PC-9 (cell line): ENCODE measurements at regions not wholly inside any gene's neighbourhood (a gene's known extent, or its start where the extent isn't known, plus 50 kb on each side); places are given as distances from the start of the nearest gene placed in this dataset.

ENCODE experiments used
- BruUV-seq: library from RNA; stranded (reverse); fragments of 400-500 nt; replicated peaks from 2 replicates; lab custom pipeline; 2021; lab: Mats Ljungman, UMichigan
- CTCF ChIA-PET: fragments of 300-600 bp; sonication (Branson Sonifier 250); formaldehyde crosslinking; loops from one replicate; lab custom pipeline; 2022; ENCODE audit warnings: antibody characterized with exemption; lab: Charles Lee
- POLR2A ChIA-PET: fragments of 300-600 bp; sonication (Branson Sonifier 250); formaldehyde crosslinking; loops from one replicate; lab custom pipeline; 2022; ENCODE audit warnings: antibody characterized with exemption; ENCODE audit not compliant: unreplicated experiment; lab: Charles Lee
- DNase-seq, 2 experiments: peaks; one replicate each; pipeline versions ENCODE4 v3.0.0 to v3.0.0-alpha.2; 2015 to 2022; ENCODE audit warnings: mixed read lengths in 1 of 2
- H2AFZ ChIP-seq: fragments of 200-600 bp; sonication (generic); 2 replicates; pipeline ENCODE4 v1.8.1; 2017; ENCODE audit warnings: antibody characterized with exemption
- H3F3A ChIP-seq: fragments of 200-600 bp; sonication (generic); 2 replicates; pipeline ENCODE4 v1.8.1; 2017; ENCODE audit warnings: antibody characterized with exemption, mild to moderate bottlenecking, low read depth; ENCODE audit not compliant: insufficient read depth
- H3K27ac ChIP-seq: fragments of 200-600 bp; sonication (generic); 2 replicates; pipeline ENCODE4 v1.6.1; 2016; ENCODE audit warnings: mixed run types
- H3K27me3 ChIP-seq: fragments of 200-600 bp; sonication (generic); 2 replicates; pipeline ENCODE4 v1.6.1; 2016; ENCODE audit warnings: low read depth, mixed run types; ENCODE audit not compliant: insufficient read depth
- H3K36me3 ChIP-seq: fragments of 200-600 bp; sonication (generic); 2 replicates; pipeline ENCODE4 v1.6.1; 2016; ENCODE audit warnings: low read depth, mixed run types
- H3K4me1 ChIP-seq: fragments of 200-600 bp; sonication (generic); replicated peaks from 2 replicates; pipeline ENCODE4 v1.6.1; 2016; ENCODE audit warnings: mixed run types; ENCODE audit not compliant: insufficient read depth
- H3K4me2 ChIP-seq: fragments of 200-600 bp; sonication (generic); 2 replicates; pipeline ENCODE4 v1.6.1; 2017; ENCODE audit warnings: mixed run types
- H3K4me3 ChIP-seq: fragments of 200-600 bp; sonication (generic); 2 replicates; pipeline ENCODE4 v1.6.1; 2016; ENCODE audit warnings: mixed run types
- H3K79me2 ChIP-seq: fragments of 200-600 bp; sonication (generic); 2 replicates; pipeline ENCODE4 v1.6.1; 2017; ENCODE audit warnings: low read depth, mixed run types
- H3K9me2 ChIP-seq: fragments of 200-600 bp; sonication (generic); 2 replicates; pipeline ENCODE4 v1.8.1; 2017; ENCODE audit warnings: mild to moderate bottlenecking; ENCODE audit not compliant: insufficient read depth
- H3K9me3 ChIP-seq: fragments of 200-600 bp; sonication (generic); 2 replicates; pipeline ENCODE4 v1.8.1; 2016; ENCODE audit warnings: low read depth; ENCODE audit not compliant: insufficient read depth
- H4K20me1 ChIP-seq: fragments of 200-600 bp; sonication (generic); 2 replicates; pipeline ENCODE4 v1.8.1; 2017; ENCODE audit not compliant: insufficient read depth
- CTCF ChIP-seq: fragments of 200-600 bp; sonication (generic); conservative IDR thresholded peaks from 2 replicates; pipeline ENCODE4 v1.6.1; 2017; ENCODE audit warnings: mixed run types, antibody characterized with exemption, mild to moderate bottlenecking, moderate library complexity
- EZH2 ChIP-seq: fragments of 200-600 bp; sonication (generic); IDR thresholded peaks from 2 replicates; pipeline ENCODE4 v1.8.0; 2017; ENCODE audit warnings: antibody characterized with exemption, low read depth
- intact Hi-C: fragments of 100-400 bp; cut with micrococcal nuclease; formaldehyde crosslinking; loops from one replicate; pipeline ENCODE4 v1.10.0; 2022; ENCODE audit not compliant: unreplicated experiment

- no peaks in the 10 kb centered on the region for H3K9me3 ChIP-seq
- H3F3A ChIP-seq = no peaks in the 10 kb centered on the region
- intact Hi-C loops = no loop called here
- H3K36me3 ChIP-seq = no peaks in the 10 kb centered on the region
- H3K79me2 ChIP-seq = no peaks in the 10 kb centered on the region
- ChIA-PET CTCF (no interaction called here), POLR2A (no interaction called here)
- H3K9me2 ChIP-seq = no peaks in the 10 kb centered on the region
- TF ChIP-seq EZH2 = no peak
- TF ChIP-seq CTCF = no peak
- no TSS peak for BruUV-seq
- no peak overlapping the region for H2AFZ ChIP-seq
- H4K20me1 ChIP-seq = no peaks in the 10 kb centered on the region; the same call in 1 of the 2 replicates
- H3K4me1 ChIP-seq = no peaks in the 10 kb centered on the region
- peaks cover 16% of the 10 kb centered on the region; the same call in 1 of the 2 replicates for H3K27me3 ChIP-seq
- no peak overlapping the region for H3K4me3 ChIP-seq
- no peak for DNase-seq
- no peak overlapping the region for H3K27ac ChIP-seq
- H3K4me2 ChIP-seq = no peak overlapping the region
Observed at GRCh38 chr16:8377864-8378263, 212.4 kb downstream of the TMEM114 start.

- no peak overlapping the region for H3K4me2 ChIP-seq
- CTCF ChIA-PET = no interaction called here
- intact Hi-C loops = no loop called here
- no peaks in the 10 kb centered on the region for H3K9me2 ChIP-seq
- DNase-seq = no peak
- no peaks in the 10 kb centered on the region for H3K4me1 ChIP-seq
- no peak overlapping the region for H3K27ac ChIP-seq
- BruUV-seq = no TSS peak
- no peaks in the 10 kb centered on the region; the same call in 1 of the 2 replicates for H4K20me1 ChIP-seq
- peaks cover 8% of the 10 kb centered on the region; the same call in 1 of the 2 replicates for H3K27me3 ChIP-seq
- POLR2A ChIA-PET = no interaction called here
- TF ChIP-seq CTCF (no peak), EZH2 (no peak)
- no peaks in the 10 kb centered on the region for H3F3A ChIP-seq
- H3K4me3 ChIP-seq = no peak overlapping the region
- no peaks in the 10 kb centered on the region for H3K79me2 ChIP-seq
- H3K9me3 ChIP-seq = no peaks in the 10 kb centered on the region
- no peaks in the 10 kb centered on the region for H3K36me3 ChIP-seq
- no peak overlapping the region for H2AFZ ChIP-seq
Observed at GRCh38 chr16:8376858-8377257, 213.5 kb downstream of the TMEM114 start.

GRCh38 chr16:8376430-8376829 is 213.9 kb downstream of the TMEM114 start:
- POLR2A ChIA-PET = no interaction called here
- Histone ChIP-seq H3K4me1 (no peaks in the 10 kb centered on the region), H2AFZ (no peak overlapping the region), H3K27ac (no peak overlapping the region), H3K4me2 (no peak overlapping the region), H3K36me3 (no peaks in the 10 kb centered on the region), H3K9me3 (no peaks in the 10 kb centered on the region), H3K27me3 (peaks cover 4% of the 10 kb centered on the region; the same call in 1 of the 2 replicates), H3K79me2 (no peaks in the 10 kb centered on the region), H4K20me1 (no peaks in the 10 kb centered on the region; the same call in 1 of the 2 replicates), H3K9me2 (no peaks in the 10 kb centered on the region), H3K4me3 (no peak overlapping the region), H3F3A (no peaks in the 10 kb centered on the region)
- DNase-seq = no peak
- intact Hi-C loops = no loop called here
- BruUV-seq = no TSS peak
- TF ChIP-seq EZH2 (no peak), CTCF (no peak)
- CTCF ChIA-PET = no interaction called here
